GM23338 (cell line): ENCODE measurements at regions not wholly inside any gene's neighbourhood (a gene's known extent, or its start where the extent isn't known, plus 50 kb on each side); places are given as distances from the start of the nearest gene placed in this dataset.

Source experiments
- ATAC-seq: fragments of 200-7000 bp; cut with Tn5 transposase; 3 replicates; pipeline ENCODE4 v1.9.1; 2020
- DNase-seq: peaks from one replicate; pipeline ENCODE4 v3.0.0-alpha.2; 2015; ENCODE audit warnings: low spot score
- H2AFZ ChIP-seq: fragments of 200-600 bp; sonication (generic); 2 replicates; pipeline ENCODE4 v1.8.0; 2016; ENCODE audit warnings: antibody characterized with exemption, mild to moderate bottlenecking, moderate library complexity
- H3F3A ChIP-seq: fragments of 200-600 bp; sonication (generic); replicated peaks from 2 replicates; pipeline ENCODE4 v1.8.0; 2017; ENCODE audit warnings: antibody characterized with exemption, mixed run types, low read depth
- H3K27ac ChIP-seq: fragments of 200-600 bp; sonication (generic); 2 replicates; pipeline ENCODE4 v1.6.1; 2016; ENCODE audit warnings: low read depth
- H3K27me3 ChIP-seq: fragments of 200-600 bp; sonication (generic); 2 replicates; pipeline ENCODE4 v1.8.0; 2016; ENCODE audit warnings: mild to moderate bottlenecking, mixed run types, moderate library complexity; ENCODE audit not compliant: insufficient read depth
- H3K36me3 ChIP-seq: fragments of 200-600 bp; sonication (generic); 2 replicates; pipeline ENCODE4 v1.8.0; 2016; ENCODE audit warnings: mild to moderate bottlenecking; ENCODE audit not compliant: insufficient read depth
- H3K4me1 ChIP-seq: fragments of 200-600 bp; sonication (generic); 2 replicates; pipeline ENCODE4 v1.8.0; 2016; ENCODE audit warnings: mild to moderate bottlenecking, moderate library complexity; ENCODE audit not compliant: insufficient read depth
- H3K4me2 ChIP-seq: fragments of 200-600 bp; sonication (generic); 2 replicates; pipeline ENCODE4 v1.7.1; 2017; ENCODE audit warnings: mixed run types
- H3K4me3 ChIP-seq: fragments of 200-600 bp; sonication (generic); 2 replicates; pipeline ENCODE4 v1.6.1; 2016; ENCODE audit warnings: mixed run types
- H3K79me2 ChIP-seq: fragments of 200-600 bp; sonication (generic); replicated peaks from 2 replicates; pipeline ENCODE4 v1.8.0; 2017; ENCODE audit warnings: mild to moderate bottlenecking; ENCODE audit not compliant: insufficient read depth
- H3K9me2 ChIP-seq: fragments of 200-600 bp; sonication (generic); 2 replicates; pipeline ENCODE4 v1.8.0; 2017; ENCODE audit not compliant: insufficient read depth
- H4K20me1 ChIP-seq: fragments of 200-600 bp; sonication (generic); replicated peaks from 2 replicates; pipeline ENCODE4 v1.8.0; 2017; ENCODE audit warnings: mild to moderate bottlenecking; ENCODE audit not compliant: insufficient read depth
- H3K27ac Mint-ChIP-seq: 2 replicates; pipeline ENCODE4 v1.8.0; 2020; ENCODE audit warnings: inconsistent platforms, mild to moderate bottlenecking, moderate library complexity, mixed read lengths
- H3K27me3 Mint-ChIP-seq: 3 replicates; pipeline ENCODE4 v1.8.0; 2022; ENCODE audit warnings: low read depth, mild to moderate bottlenecking, moderate library complexity, mixed read lengths, inconsistent platforms; ENCODE audit not compliant: insufficient read depth, poor library complexity
- H3K36me3 Mint-ChIP-seq: 3 replicates; pipeline ENCODE4 v1.8.0; 2021; ENCODE audit warnings: low read depth, mild to moderate bottlenecking, inconsistent platforms, moderate library complexity, mixed read lengths
- H3K4me1 Mint-ChIP-seq: 3 replicates; pipeline ENCODE4 v1.8.0; 2020; ENCODE audit warnings: mild to moderate bottlenecking, inconsistent platforms, mixed read lengths
- H3K4me3 Mint-ChIP-seq: 3 replicates; pipeline ENCODE4 v1.8.0; 2021; ENCODE audit warnings: moderate library complexity, mild to moderate bottlenecking, inconsistent platforms, mixed read lengths
- H3K9me3 Mint-ChIP-seq: 3 replicates; pipeline ENCODE4 v1.8.0; 2020; ENCODE audit warnings: moderate library complexity, mild to moderate bottlenecking, inconsistent platforms, mixed read lengths
- EZH2 ChIP-seq: fragments of 200-600 bp; sonication (generic); IDR thresholded peaks from one replicate; pipeline ENCODE4 v1.8.0; 2017; ENCODE audit warnings: antibody characterized with exemption, mild to moderate bottlenecking, low read depth; ENCODE audit not compliant: unreplicated experiment
- EZH2phosphoT487 ChIP-seq: fragments of 200-600 bp; sonication (generic); IDR thresholded peaks from one replicate; pipeline ENCODE4 v1.8.1; 2018; ENCODE audit warnings: antibody characterized with exemption; ENCODE audit not compliant: unreplicated experiment
- JUNB ChIP-seq: IDR thresholded peaks from one replicate; pipeline ENCODE4 v1.6.1; 2016; ENCODE audit warnings: antibody characterized with exemption; ENCODE audit not compliant: unreplicated experiment
- NANOG ChIP-seq: IDR thresholded peaks from 2 replicates; pipeline ENCODE4 v1.6.1; 2016; ENCODE audit warnings: antibody characterized with exemption, borderline replicate concordance
- POLR2AphosphoS5 ChIP-seq: IDR thresholded peaks from 2 replicates; pipeline ENCODE4 v1.6.1; 2016; ENCODE audit warnings: antibody characterized with exemption, low read depth
- STAT1 ChIP-seq: IDR thresholded peaks from one replicate; pipeline ENCODE4 v1.6.1; 2016; ENCODE audit warnings: antibody characterized with exemption; ENCODE audit not compliant: unreplicated experiment
- ZNF331 ChIP-seq: fragments of 250-450 bp; sonication (Bioruptor Pico); IDR thresholded peaks from 2 replicates; pipeline ENCODE4 v1.5.0; 2020; ENCODE audit warnings: low read depth, mild to moderate bottlenecking, moderate library complexity
- TF ChIP-seq, protein P1 (sequence below), 2 experiments: fragments of 200-600 bp in 1 of 2; sonication (generic) in 1 of 2; conservative IDR thresholded peaks; 2 replicates each; pipeline versions ENCODE4 v1.5.1 to v1.6.1; 2016 to 2017; ENCODE audit warnings: antibody characterized with exemption in 2 of 2, low read depth in 2 of 2, mild to moderate bottlenecking in 2 of 2, moderate library complexity in 1 of 2
- TF ChIP-seq, protein P2 (sequence below): fragments of 250-450 bp; sonication (Bioruptor Pico); IDR thresholded peaks from 2 replicates; pipeline ENCODE4 v1.5.0; 2020; ENCODE audit warnings: mild to moderate bottlenecking, moderate library complexity
- TF ChIP-seq, protein P3 (sequence below): IDR thresholded peaks from one replicate; pipeline ENCODE4 v1.6.1; 2018; ENCODE audit warnings: antibody characterized with exemption; ENCODE audit not compliant: unreplicated experiment
- TF ChIP-seq, protein P4 (sequence below): IDR thresholded peaks from 2 replicates; pipeline ENCODE4 v1.6.1; 2016; ENCODE audit warnings: antibody characterized with exemption

DNA sequence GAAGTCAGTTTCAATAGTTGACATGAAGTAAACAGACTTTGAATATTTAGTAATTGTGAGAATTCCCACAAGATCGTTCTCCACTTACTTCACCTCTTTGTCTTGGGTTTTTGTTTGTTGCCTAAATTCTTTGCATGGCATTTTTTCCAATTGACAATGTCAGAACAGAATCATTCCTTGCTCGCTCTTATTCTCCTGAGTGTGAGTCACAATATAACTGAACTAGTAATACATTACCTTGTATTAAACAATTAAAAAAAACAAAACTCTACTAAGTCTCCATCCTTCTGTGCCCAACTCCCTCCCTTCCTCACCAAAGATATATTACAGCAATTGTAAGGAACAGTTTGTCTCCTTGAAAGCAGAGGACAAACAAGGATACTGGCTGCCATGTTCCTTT, 638.8 kb upstream of the NOVA1 start:
- ATAC-seq (no peak), DNase-seq (no peak)
- H3K4me1 Mint-ChIP-seq = no peaks in the 10 kb centered on the region
- Histone ChIP-seq H4K20me1 (no peaks in the 10 kb centered on the region), H3K4me3 (no peak overlapping the region), H3K9me2 (no peaks in the 10 kb centered on the region; the same call in 1 of the 2 replicates), H3K4me2 (no peak overlapping the region), H3K27me3 (no peaks in the 10 kb centered on the region), H3F3A (no peaks in the 10 kb centered on the region), H3K27ac (no peak overlapping the region), H3K4me1 (no peaks in the 10 kb centered on the region), H3K36me3 (no peaks in the 10 kb centered on the region), H3K79me2 (no peaks in the 10 kb centered on the region), H2AFZ (no peak overlapping the region)
- peaks cover 3% of the 10 kb centered on the region; the same call in 1 of the 3 replicates for H3K9me3 Mint-ChIP-seq
- H3K27me3 Mint-ChIP-seq = no peaks in the 10 kb centered on the region
- no peak overlapping the region for H3K4me3 Mint-ChIP-seq
- no peak overlapping the region for H3K27ac Mint-ChIP-seq
- H3K36me3 Mint-ChIP-seq = no peaks in the 10 kb centered on the region
- no peak for TF ChIP-seq POLR2AphosphoS5
- TF ChIP-seq EZH2 = no peak
- TF ChIP-seq, protein P1, sequence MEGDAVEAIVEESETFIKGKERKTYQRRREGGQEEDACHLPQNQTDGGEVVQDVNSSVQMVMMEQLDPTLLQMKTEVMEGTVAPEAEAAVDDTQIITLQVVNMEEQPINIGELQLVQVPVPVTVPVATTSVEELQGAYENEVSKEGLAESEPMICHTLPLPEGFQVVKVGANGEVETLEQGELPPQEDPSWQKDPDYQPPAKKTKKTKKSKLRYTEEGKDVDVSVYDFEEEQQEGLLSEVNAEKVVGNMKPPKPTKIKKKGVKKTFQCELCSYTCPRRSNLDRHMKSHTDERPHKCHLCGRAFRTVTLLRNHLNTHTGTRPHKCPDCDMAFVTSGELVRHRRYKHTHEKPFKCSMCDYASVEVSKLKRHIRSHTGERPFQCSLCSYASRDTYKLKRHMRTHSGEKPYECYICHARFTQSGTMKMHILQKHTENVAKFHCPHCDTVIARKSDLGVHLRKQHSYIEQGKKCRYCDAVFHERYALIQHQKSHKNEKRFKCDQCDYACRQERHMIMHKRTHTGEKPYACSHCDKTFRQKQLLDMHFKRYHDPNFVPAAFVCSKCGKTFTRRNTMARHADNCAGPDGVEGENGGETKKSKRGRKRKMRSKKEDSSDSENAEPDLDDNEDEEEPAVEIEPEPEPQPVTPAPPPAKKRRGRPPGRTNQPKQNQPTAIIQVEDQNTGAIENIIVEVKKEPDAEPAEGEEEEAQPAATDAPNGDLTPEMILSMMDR (conservative IDR thresholded peaks at IDR 0.05; ENCODE audit: low read depth in 2 of 2) = no peak
- TF ChIP-seq NANOG = no peak
- TF ChIP-seq STAT1 = no peak
- TF ChIP-seq JUNB = no peak
- TF ChIP-seq, protein P2, sequence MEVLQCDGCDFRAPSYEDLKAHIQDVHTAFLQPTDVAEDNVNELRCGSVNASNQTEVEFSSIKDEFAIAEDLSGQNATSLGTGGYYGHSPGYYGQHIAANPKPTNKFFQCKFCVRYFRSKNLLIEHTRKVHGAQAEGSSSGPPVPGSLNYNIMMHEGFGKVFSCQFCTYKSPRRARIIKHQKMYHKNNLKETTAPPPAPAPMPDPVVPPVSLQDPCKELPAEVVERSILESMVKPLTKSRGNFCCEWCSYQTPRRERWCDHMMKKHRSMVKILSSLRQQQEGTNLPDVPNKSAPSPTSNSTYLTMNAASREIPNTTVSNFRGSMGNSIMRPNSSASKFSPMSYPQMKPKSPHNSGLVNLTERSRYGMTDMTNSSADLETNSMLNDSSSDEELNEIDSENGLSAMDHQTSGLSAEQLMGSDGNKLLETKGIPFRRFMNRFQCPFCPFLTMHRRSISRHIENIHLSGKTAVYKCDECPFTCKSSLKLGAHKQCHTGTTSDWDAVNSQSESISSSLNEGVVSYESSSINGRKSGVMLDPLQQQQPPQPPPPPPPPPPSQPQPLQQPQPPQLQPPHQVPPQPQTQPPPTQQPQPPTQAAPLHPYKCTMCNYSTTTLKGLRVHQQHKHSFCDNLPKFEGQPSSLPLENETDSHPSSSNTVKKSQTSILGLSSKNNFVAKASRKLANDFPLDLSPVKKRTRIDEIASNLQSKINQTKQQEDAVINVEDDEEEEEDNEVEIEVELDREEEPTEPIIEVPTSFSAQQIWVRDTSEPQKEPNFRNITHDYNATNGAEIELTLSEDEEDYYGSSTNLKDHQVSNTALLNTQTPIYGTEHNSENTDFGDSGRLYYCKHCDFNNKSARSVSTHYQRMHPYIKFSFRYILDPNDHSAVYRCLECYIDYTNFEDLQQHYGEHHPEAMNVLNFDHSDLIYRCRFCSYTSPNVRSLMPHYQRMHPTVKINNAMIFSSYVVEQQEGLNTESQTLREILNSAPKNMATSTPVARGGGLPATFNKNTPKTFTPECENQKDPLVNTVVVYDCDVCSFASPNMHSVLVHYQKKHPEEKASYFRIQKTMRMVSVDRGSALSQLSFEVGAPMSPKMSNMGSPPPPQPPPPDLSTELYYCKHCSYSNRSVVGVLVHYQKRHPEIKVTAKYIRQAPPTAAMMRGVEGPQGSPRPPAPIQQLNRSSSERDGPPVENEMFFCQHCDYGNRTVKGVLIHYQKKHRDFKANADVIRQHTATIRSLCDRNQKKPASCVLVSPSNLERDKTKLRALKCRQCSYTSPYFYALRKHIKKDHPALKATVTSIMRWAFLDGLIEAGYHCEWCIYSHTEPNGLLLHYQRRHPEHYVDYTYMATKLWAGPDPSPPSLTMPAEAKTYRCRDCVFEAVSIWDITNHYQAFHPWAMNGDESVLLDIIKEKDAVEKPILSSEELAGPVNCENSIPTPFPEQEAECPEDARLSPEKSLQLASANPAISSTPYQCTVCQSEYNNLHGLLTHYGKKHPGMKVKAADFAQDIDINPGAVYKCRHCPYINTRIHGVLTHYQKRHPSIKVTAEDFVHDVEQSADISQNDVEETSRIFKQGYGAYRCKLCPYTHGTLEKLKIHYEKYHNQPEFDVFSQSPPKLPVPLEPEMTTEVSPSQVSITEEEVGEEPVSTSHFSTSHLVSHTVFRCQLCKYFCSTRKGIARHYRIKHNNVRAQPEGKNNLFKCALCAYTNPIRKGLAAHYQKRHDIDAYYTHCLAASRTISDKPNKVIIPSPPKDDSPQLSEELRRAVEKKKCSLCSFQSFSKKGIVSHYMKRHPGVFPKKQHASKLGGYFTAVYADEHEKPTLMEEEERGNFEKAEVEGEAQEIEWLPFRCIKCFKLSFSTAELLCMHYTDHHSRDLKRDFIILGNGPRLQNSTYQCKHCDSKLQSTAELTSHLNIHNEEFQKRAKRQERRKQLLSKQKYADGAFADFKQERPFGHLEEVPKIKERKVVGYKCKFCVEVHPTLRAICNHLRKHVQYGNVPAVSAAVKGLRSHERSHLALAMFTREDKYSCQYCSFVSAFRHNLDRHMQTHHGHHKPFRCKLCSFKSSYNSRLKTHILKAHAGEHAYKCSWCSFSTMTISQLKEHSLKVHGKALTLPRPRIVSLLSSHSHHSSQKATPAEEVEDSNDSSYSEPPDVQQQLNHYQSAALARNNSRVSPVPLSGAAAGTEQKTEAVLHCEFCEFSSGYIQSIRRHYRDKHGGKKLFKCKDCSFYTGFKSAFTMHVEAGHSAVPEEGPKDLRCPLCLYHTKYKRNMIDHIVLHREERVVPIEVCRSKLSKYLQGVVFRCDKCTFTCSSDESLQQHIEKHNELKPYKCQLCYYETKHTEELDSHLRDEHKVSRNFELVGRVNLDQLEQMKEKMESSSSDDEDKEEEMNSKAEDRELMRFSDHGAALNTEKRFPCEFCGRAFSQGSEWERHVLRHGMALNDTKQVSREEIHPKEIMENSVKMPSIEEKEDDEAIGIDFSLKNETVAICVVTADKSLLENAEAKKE (CRISPR knock-in tag) = no peak
- TF ChIP-seq, protein P3, sequence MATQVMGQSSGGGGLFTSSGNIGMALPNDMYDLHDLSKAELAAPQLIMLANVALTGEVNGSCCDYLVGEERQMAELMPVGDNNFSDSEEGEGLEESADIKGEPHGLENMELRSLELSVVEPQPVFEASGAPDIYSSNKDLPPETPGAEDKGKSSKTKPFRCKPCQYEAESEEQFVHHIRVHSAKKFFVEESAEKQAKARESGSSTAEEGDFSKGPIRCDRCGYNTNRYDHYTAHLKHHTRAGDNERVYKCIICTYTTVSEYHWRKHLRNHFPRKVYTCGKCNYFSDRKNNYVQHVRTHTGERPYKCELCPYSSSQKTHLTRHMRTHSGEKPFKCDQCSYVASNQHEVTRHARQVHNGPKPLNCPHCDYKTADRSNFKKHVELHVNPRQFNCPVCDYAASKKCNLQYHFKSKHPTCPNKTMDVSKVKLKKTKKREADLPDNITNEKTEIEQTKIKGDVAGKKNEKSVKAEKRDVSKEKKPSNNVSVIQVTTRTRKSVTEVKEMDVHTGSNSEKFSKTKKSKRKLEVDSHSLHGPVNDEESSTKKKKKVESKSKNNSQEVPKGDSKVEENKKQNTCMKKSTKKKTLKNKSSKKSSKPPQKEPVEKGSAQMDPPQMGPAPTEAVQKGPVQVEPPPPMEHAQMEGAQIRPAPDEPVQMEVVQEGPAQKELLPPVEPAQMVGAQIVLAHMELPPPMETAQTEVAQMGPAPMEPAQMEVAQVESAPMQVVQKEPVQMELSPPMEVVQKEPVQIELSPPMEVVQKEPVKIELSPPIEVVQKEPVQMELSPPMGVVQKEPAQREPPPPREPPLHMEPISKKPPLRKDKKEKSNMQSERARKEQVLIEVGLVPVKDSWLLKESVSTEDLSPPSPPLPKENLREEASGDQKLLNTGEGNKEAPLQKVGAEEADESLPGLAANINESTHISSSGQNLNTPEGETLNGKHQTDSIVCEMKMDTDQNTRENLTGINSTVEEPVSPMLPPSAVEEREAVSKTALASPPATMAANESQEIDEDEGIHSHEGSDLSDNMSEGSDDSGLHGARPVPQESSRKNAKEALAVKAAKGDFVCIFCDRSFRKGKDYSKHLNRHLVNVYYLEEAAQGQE = no peak
- no peak for TF ChIP-seq ZNF331 (CRISPR knock-in tag)
- no peak for TF ChIP-seq EZH2phosphoT487
- TF ChIP-seq, protein P4, sequence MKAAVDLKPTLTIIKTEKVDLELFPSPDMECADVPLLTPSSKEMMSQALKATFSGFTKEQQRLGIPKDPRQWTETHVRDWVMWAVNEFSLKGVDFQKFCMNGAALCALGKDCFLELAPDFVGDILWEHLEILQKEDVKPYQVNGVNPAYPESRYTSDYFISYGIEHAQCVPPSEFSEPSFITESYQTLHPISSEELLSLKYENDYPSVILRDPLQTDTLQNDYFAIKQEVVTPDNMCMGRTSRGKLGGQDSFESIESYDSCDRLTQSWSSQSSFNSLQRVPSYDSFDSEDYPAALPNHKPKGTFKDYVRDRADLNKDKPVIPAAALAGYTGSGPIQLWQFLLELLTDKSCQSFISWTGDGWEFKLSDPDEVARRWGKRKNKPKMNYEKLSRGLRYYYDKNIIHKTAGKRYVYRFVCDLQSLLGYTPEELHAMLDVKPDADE = no peak
